GM23338 (cell line): ENCODE measurements at regions not wholly inside any gene's neighbourhood (a gene's known extent, or its start where the extent isn't known, plus 50 kb on each side); places are given as distances from the start of the nearest gene placed in this dataset.

Source experiments
- ATAC-seq: fragments of 200-7000 bp; cut with Tn5 transposase; 3 replicates; pipeline ENCODE4 v1.9.1; 2020
- DNase-seq: peaks from one replicate; pipeline ENCODE4 v3.0.0-alpha.2; 2015; ENCODE audit warnings: low spot score
- H2AFZ ChIP-seq: fragments of 200-600 bp; sonication (generic); 2 replicates; pipeline ENCODE4 v1.8.0; 2016; ENCODE audit warnings: antibody characterized with exemption, mild to moderate bottlenecking, moderate library complexity
- H3F3A ChIP-seq: fragments of 200-600 bp; sonication (generic); replicated peaks from 2 replicates; pipeline ENCODE4 v1.8.0; 2017; ENCODE audit warnings: antibody characterized with exemption, mixed run types, low read depth
- H3K27ac ChIP-seq: fragments of 200-600 bp; sonication (generic); 2 replicates; pipeline ENCODE4 v1.6.1; 2016; ENCODE audit warnings: low read depth
- H3K27me3 ChIP-seq: fragments of 200-600 bp; sonication (generic); 2 replicates; pipeline ENCODE4 v1.8.0; 2016; ENCODE audit warnings: mild to moderate bottlenecking, mixed run types, moderate library complexity; ENCODE audit not compliant: insufficient read depth
- H3K36me3 ChIP-seq: fragments of 200-600 bp; sonication (generic); 2 replicates; pipeline ENCODE4 v1.8.0; 2016; ENCODE audit warnings: mild to moderate bottlenecking; ENCODE audit not compliant: insufficient read depth
- H3K4me1 ChIP-seq: fragments of 200-600 bp; sonication (generic); 2 replicates; pipeline ENCODE4 v1.8.0; 2016; ENCODE audit warnings: mild to moderate bottlenecking, moderate library complexity; ENCODE audit not compliant: insufficient read depth
- H3K4me2 ChIP-seq: fragments of 200-600 bp; sonication (generic); 2 replicates; pipeline ENCODE4 v1.7.1; 2017; ENCODE audit warnings: mixed run types
- H3K4me3 ChIP-seq: fragments of 200-600 bp; sonication (generic); 2 replicates; pipeline ENCODE4 v1.6.1; 2016; ENCODE audit warnings: mixed run types
- H3K79me2 ChIP-seq: fragments of 200-600 bp; sonication (generic); replicated peaks from 2 replicates; pipeline ENCODE4 v1.8.0; 2017; ENCODE audit warnings: mild to moderate bottlenecking; ENCODE audit not compliant: insufficient read depth
- H3K9me2 ChIP-seq: fragments of 200-600 bp; sonication (generic); 2 replicates; pipeline ENCODE4 v1.8.0; 2017; ENCODE audit not compliant: insufficient read depth
- H4K20me1 ChIP-seq: fragments of 200-600 bp; sonication (generic); replicated peaks from 2 replicates; pipeline ENCODE4 v1.8.0; 2017; ENCODE audit warnings: mild to moderate bottlenecking; ENCODE audit not compliant: insufficient read depth
- H3K27ac Mint-ChIP-seq: 2 replicates; pipeline ENCODE4 v1.8.0; 2020; ENCODE audit warnings: inconsistent platforms, mild to moderate bottlenecking, moderate library complexity, mixed read lengths
- H3K27me3 Mint-ChIP-seq: 3 replicates; pipeline ENCODE4 v1.8.0; 2022; ENCODE audit warnings: low read depth, mild to moderate bottlenecking, moderate library complexity, mixed read lengths, inconsistent platforms; ENCODE audit not compliant: insufficient read depth, poor library complexity
- H3K36me3 Mint-ChIP-seq: 3 replicates; pipeline ENCODE4 v1.8.0; 2021; ENCODE audit warnings: low read depth, mild to moderate bottlenecking, inconsistent platforms, moderate library complexity, mixed read lengths
- H3K4me1 Mint-ChIP-seq: 3 replicates; pipeline ENCODE4 v1.8.0; 2020; ENCODE audit warnings: mild to moderate bottlenecking, inconsistent platforms, mixed read lengths
- H3K4me3 Mint-ChIP-seq: 3 replicates; pipeline ENCODE4 v1.8.0; 2021; ENCODE audit warnings: moderate library complexity, mild to moderate bottlenecking, inconsistent platforms, mixed read lengths
- H3K9me3 Mint-ChIP-seq: 3 replicates; pipeline ENCODE4 v1.8.0; 2020; ENCODE audit warnings: moderate library complexity, mild to moderate bottlenecking, inconsistent platforms, mixed read lengths
- CREB1 ChIP-seq: fragments of 250-450 bp; sonication (Bioruptor Pico); IDR thresholded peaks from 2 replicates; pipeline ENCODE4 v1.5.0; 2020; ENCODE audit warnings: low read depth, mild to moderate bottlenecking, moderate library complexity
- EZH2phosphoT487 ChIP-seq: fragments of 200-600 bp; sonication (generic); IDR thresholded peaks from one replicate; pipeline ENCODE4 v1.8.1; 2018; ENCODE audit warnings: antibody characterized with exemption; ENCODE audit not compliant: unreplicated experiment
- JUNB ChIP-seq: IDR thresholded peaks from one replicate; pipeline ENCODE4 v1.6.1; 2016; ENCODE audit warnings: antibody characterized with exemption; ENCODE audit not compliant: unreplicated experiment
- NANOG ChIP-seq: IDR thresholded peaks from 2 replicates; pipeline ENCODE4 v1.6.1; 2016; ENCODE audit warnings: antibody characterized with exemption, borderline replicate concordance
- POLR2AphosphoS5 ChIP-seq: IDR thresholded peaks from 2 replicates; pipeline ENCODE4 v1.6.1; 2016; ENCODE audit warnings: antibody characterized with exemption, low read depth
- STAT1 ChIP-seq: IDR thresholded peaks from one replicate; pipeline ENCODE4 v1.6.1; 2016; ENCODE audit warnings: antibody characterized with exemption; ENCODE audit not compliant: unreplicated experiment
- ZNF331 ChIP-seq: fragments of 250-450 bp; sonication (Bioruptor Pico); IDR thresholded peaks from 2 replicates; pipeline ENCODE4 v1.5.0; 2020; ENCODE audit warnings: low read depth, mild to moderate bottlenecking, moderate library complexity
- TF ChIP-seq, protein P1 (sequence below), 2 experiments: fragments of 200-600 bp in 1 of 2; sonication (generic) in 1 of 2; conservative IDR thresholded peaks; 2 replicates each; pipeline versions ENCODE4 v1.5.1 to v1.6.1; 2016 to 2017; ENCODE audit warnings: antibody characterized with exemption in 2 of 2, low read depth in 2 of 2, mild to moderate bottlenecking in 2 of 2, moderate library complexity in 1 of 2
- TF ChIP-seq, protein P2 (sequence below): IDR thresholded peaks from one replicate; pipeline ENCODE4 v1.6.1; 2018; ENCODE audit warnings: antibody characterized with exemption; ENCODE audit not compliant: unreplicated experiment
- TF ChIP-seq, protein P3 (sequence below): IDR thresholded peaks from 2 replicates; pipeline ENCODE4 v1.6.1; 2016; ENCODE audit warnings: antibody characterized with exemption

DNA sequence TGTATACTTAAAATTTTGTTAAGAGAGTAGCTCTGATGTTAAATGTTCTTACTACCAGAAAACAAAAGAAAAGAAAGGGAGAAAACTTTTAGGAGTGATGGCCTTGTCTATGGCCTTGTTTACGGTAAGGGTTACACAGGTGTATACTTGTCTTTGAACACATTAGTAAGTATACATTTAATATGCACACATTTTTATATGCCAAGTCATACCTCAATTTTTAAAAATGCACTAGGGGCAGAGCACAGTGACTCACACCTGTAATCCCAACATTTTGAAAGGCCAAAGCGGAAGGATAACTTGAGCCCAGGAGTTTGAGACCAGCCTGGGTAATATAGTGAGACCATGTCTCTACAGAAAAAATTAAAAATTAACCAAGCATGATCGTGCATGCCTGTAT lies 166.7 kb upstream of the SNX2 start (continued):
- TF ChIP-seq, protein P1, sequence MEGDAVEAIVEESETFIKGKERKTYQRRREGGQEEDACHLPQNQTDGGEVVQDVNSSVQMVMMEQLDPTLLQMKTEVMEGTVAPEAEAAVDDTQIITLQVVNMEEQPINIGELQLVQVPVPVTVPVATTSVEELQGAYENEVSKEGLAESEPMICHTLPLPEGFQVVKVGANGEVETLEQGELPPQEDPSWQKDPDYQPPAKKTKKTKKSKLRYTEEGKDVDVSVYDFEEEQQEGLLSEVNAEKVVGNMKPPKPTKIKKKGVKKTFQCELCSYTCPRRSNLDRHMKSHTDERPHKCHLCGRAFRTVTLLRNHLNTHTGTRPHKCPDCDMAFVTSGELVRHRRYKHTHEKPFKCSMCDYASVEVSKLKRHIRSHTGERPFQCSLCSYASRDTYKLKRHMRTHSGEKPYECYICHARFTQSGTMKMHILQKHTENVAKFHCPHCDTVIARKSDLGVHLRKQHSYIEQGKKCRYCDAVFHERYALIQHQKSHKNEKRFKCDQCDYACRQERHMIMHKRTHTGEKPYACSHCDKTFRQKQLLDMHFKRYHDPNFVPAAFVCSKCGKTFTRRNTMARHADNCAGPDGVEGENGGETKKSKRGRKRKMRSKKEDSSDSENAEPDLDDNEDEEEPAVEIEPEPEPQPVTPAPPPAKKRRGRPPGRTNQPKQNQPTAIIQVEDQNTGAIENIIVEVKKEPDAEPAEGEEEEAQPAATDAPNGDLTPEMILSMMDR (conservative IDR thresholded peaks at IDR 0.05; ENCODE audit: low read depth in 2 of 2), result no peak
- TF ChIP-seq NANOG (no peak), JUNB (no peak), POLR2AphosphoS5 (no peak), STAT1 (no peak)
- TF ChIP-seq, protein P2, sequence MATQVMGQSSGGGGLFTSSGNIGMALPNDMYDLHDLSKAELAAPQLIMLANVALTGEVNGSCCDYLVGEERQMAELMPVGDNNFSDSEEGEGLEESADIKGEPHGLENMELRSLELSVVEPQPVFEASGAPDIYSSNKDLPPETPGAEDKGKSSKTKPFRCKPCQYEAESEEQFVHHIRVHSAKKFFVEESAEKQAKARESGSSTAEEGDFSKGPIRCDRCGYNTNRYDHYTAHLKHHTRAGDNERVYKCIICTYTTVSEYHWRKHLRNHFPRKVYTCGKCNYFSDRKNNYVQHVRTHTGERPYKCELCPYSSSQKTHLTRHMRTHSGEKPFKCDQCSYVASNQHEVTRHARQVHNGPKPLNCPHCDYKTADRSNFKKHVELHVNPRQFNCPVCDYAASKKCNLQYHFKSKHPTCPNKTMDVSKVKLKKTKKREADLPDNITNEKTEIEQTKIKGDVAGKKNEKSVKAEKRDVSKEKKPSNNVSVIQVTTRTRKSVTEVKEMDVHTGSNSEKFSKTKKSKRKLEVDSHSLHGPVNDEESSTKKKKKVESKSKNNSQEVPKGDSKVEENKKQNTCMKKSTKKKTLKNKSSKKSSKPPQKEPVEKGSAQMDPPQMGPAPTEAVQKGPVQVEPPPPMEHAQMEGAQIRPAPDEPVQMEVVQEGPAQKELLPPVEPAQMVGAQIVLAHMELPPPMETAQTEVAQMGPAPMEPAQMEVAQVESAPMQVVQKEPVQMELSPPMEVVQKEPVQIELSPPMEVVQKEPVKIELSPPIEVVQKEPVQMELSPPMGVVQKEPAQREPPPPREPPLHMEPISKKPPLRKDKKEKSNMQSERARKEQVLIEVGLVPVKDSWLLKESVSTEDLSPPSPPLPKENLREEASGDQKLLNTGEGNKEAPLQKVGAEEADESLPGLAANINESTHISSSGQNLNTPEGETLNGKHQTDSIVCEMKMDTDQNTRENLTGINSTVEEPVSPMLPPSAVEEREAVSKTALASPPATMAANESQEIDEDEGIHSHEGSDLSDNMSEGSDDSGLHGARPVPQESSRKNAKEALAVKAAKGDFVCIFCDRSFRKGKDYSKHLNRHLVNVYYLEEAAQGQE, result no peak
- TF ChIP-seq, protein P3, sequence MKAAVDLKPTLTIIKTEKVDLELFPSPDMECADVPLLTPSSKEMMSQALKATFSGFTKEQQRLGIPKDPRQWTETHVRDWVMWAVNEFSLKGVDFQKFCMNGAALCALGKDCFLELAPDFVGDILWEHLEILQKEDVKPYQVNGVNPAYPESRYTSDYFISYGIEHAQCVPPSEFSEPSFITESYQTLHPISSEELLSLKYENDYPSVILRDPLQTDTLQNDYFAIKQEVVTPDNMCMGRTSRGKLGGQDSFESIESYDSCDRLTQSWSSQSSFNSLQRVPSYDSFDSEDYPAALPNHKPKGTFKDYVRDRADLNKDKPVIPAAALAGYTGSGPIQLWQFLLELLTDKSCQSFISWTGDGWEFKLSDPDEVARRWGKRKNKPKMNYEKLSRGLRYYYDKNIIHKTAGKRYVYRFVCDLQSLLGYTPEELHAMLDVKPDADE, result no peak

DNA sequence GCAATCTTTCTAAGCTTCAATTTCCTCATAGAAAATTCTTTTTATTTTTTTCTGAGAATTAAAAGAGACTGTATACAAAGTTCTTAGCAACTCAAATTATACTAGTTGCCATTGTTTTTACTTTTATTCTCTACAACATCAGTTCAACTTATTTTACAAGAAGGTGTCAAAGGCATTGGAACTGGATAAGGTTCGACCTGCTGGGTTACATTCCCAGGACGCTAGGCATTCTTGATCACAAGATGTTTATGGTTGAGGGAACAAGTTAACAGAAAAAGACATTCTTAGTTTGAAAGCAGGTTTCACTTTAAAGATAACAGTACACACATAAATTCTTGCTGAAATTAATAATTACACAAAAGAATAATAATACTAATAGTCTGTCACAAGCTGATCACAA lies 163.5 kb upstream of the SNX2 start:
- Histone ChIP-seq H3K36me3 (no peaks in the 10 kb centered on the region), H3K4me2 (no peak overlapping the region), H3K4me3 (no peak overlapping the region), H3K79me2 (no peaks in the 10 kb centered on the region), H3K27ac (no peak overlapping the region), H3K4me1 (peaks cover 6% of the 10 kb centered on the region; the same call in 1 of the 2 replicates), H3F3A (no peaks in the 10 kb centered on the region), H3K27me3 (no peaks in the 10 kb centered on the region), H2AFZ (no peak overlapping the region), H3K9me2 (0 out of 2 replicates have a peak, but pooled peaks cover 2% of the 10 kb centered on the region), H4K20me1 (no peaks in the 10 kb centered on the region)
- H3K4me3 Mint-ChIP-seq, result no peak overlapping the region
- peak; percentile 21 for DNase-seq
- H3K27ac Mint-ChIP-seq, result no peak overlapping the region
- no peaks in the 10 kb centered on the region for H3K27me3 Mint-ChIP-seq
- TF ChIP-seq, protein P3, result no peak
- TF ChIP-seq POLR2AphosphoS5 (no peak), ZNF331 (CRISPR knock-in tag) (no peak), CREB1 (CRISPR knock-in tag) (no peak), EZH2phosphoT487 (no peak)
- TF ChIP-seq, protein P2, result no peak
- H3K36me3 Mint-ChIP-seq, result no peaks in the 10 kb centered on the region
- ATAC-seq, result no peak
- peaks cover 12% of the 10 kb centered on the region for H3K4me1 Mint-ChIP-seq
- no peaks in the 10 kb centered on the region for H3K9me3 Mint-ChIP-seq
